ENCODE measurements at regions not wholly inside any gene's neighbourhood (a gene's known extent, or its start where the extent isn't known, plus 50 kb on each side); places are given as distances from the start of the nearest gene placed in this dataset.
"Not testable (repeated sequence)": the region's sequence is repeated elsewhere in the genome, so short reads cannot be mapped to it uniquely, and the experiment has no call there.

- no peak for DNase-seq (ENCODE audit: low spot score)
- in situ Hi-C loops (cut with MboI; ENCODE audit: low pct_unique_long_range_greater_than_20kb, low sequenced_read_pairs, unreplicated experiment): no loop called here
Observed at GRCh38 chr17:21592774-21593173, 99.5 kb upstream of the KCNJ18 start.

GRCh38 chr17:21593452-21594105 is 98.7 kb upstream of the KCNJ18 start:
- in situ Hi-C loops (cut with MboI; ENCODE audit: low pct_unique_long_range_greater_than_20kb, low sequenced_read_pairs, unreplicated experiment); DNase-seq (ENCODE audit: low spot score): not testable (repeated sequence)

More at GRCh38 chr17:21592774-21593173, 99.5 kb upstream of the KCNJ18 start:
- no peak for TF ChIP-seq CTCF (IDR thresholded peaks at IDR 0.05; ENCODE audit: extremely low read depth, insufficient read depth, missing control alignments)

- in situ Hi-C loops (cut with MboI; ENCODE audit: low pct_unique_long_range_greater_than_20kb, low sequenced_read_pairs, unreplicated experiment): no loop called here
- DNase-seq (ENCODE audit: low spot score): no peak
- no peak for TF ChIP-seq CTCF (IDR thresholded peaks at IDR 0.05; ENCODE audit: extremely low read depth, insufficient read depth, missing control alignments)
Observed at GRCh38 chr17:21595086-21595485, 97.2 kb upstream of the KCNJ18 start.

GRCh38 chr17:21602176-21602575 is 90.1 kb upstream of the KCNJ18 start:
- in situ Hi-C loops (cut with MboI; ENCODE audit: low pct_unique_long_range_greater_than_20kb, low sequenced_read_pairs, unreplicated experiment): no loop called here
- no peak for TF ChIP-seq CTCF (IDR thresholded peaks at IDR 0.05; ENCODE audit: extremely low read depth, insufficient read depth, missing control alignments)
- no peak for DNase-seq (ENCODE audit: low spot score)

- in situ Hi-C loops (cut with MboI; ENCODE audit: low pct_unique_long_range_greater_than_20kb, low sequenced_read_pairs, unreplicated experiment): not testable (repeated sequence)
Observed at GRCh38 chr17:21603292-21603691, 89.0 kb upstream of the KCNJ18 start.

GRCh38 chr17:21611443-21611842 is 80.9 kb upstream of the KCNJ18 start:
- DNase-seq (ENCODE audit: low spot score); in situ Hi-C loops (cut with MboI; ENCODE audit: low pct_unique_long_range_greater_than_20kb, low sequenced_read_pairs, unreplicated experiment): not testable (repeated sequence)

More at GRCh38 chr17:21603292-21603691, 89.0 kb upstream of the KCNJ18 start:
- not testable (repeated sequence) for DNase-seq (ENCODE audit: low spot score)

GRCh38 chr17:21612123-21613070 is 79.9 kb upstream of the KCNJ18 start:
- in situ Hi-C loops (cut with MboI; ENCODE audit: low pct_unique_long_range_greater_than_20kb, low sequenced_read_pairs, unreplicated experiment); DNase-seq (ENCODE audit: low spot score): not testable (repeated sequence)

GRCh38 chr17:21613071-21613429 is 79.3 kb upstream of the KCNJ18 start:
- no peak for TF ChIP-seq CTCF (IDR thresholded peaks at IDR 0.05; ENCODE audit: extremely low read depth, insufficient read depth, missing control alignments)
- DNase-seq (ENCODE audit: low spot score): no peak
- in situ Hi-C loops (cut with MboI; ENCODE audit: low pct_unique_long_range_greater_than_20kb, low sequenced_read_pairs, unreplicated experiment): no loop called here

- DNase-seq (ENCODE audit: low spot score); in situ Hi-C loops (cut with MboI; ENCODE audit: low pct_unique_long_range_greater_than_20kb, low sequenced_read_pairs, unreplicated experiment): not testable (repeated sequence)
Observed at GRCh38 chr17:21626987-21627386, 65.3 kb upstream of the KCNJ18 start.

Measured in GM13977 (cell line).